Pancreas (tissue), 10 donors: ENCODE measurements at regions not wholly inside any gene's neighbourhood (a gene's known extent, or its start where the extent isn't known, plus 50 kb on each side); places are given as distances from the start of the nearest gene placed in this dataset.
"Not testable (repeated sequence)": the region's sequence is repeated elsewhere in the genome, so short reads cannot be mapped to it uniquely, and the experiment has no call there.

ENCODE experiments used
- ATAC-seq, 4 donors: fragments of 200-7000 bp; cut with Tn5 transposase; one replicate each; pipeline versions ENCODE4 v1.8.0 to v1.9.1; 2020; ENCODE audit warnings: mild to moderate bottlenecking in 4 of 4, moderate library complexity in 4 of 4
- DNase-seq, 6 donors: peaks; one replicate each; pipeline ENCODE4 v3.0.0-alpha.2; 2020
- FAIRE-seq: peaks from 2 replicates; lab custom pipeline; 2012; peaks lifted over from hg19 to GRCh38; lab: Jason Lieb, UNC
- H3K27ac ChIP-seq, 4 donors: fragments of 200-600 bp; sonication (generic); 1 replicate in 3 of 4; 2 replicates in 1 of 4; pipeline versions ENCODE4 v1.5.0 to v1.8.0; 2020
- H3K27me3 ChIP-seq, 4 donors: fragments of 200-600 bp; one replicate each; pipeline ENCODE4 v1.8.0; 2021
- H3K36me3 ChIP-seq, 3 donors: fragments of 200-600 bp; sonication (generic) in 1 of 3; one replicate each; pipeline versions ENCODE4 v1.5.0 to v1.8.0; 2020 to 2021
- H3K4me1 ChIP-seq, 3 donors: fragments of 200-600 bp; one replicate each; pipeline ENCODE4 v1.8.0; 2021
- H3K4me3 ChIP-seq, 4 donors: fragments of 200-600 bp; sonication (generic) in 2 of 4; one replicate each; pipeline versions ENCODE4 v1.5.0 to v1.8.0; 2020 to 2021
- H3K9me3 ChIP-seq, 4 donors: fragments of 200-600 bp; one replicate each; pipeline ENCODE4 v1.8.0; 2021
- WGBS, 2 donors: extraction: QIAGEN DNeasy Blood & Tissue Kit; methylation state at CpG; one replicate each; pipeline ENCODE4 v1.1.7; 2013; 5-methylcytosine and 5-hydroxymethylcytosine counted together
- intact Hi-C, 3 donors: fragments of 100-400 bp; cut with DNase I; formaldehyde crosslinking; loops; one replicate each; pipeline versions ENCODE4 v1.11.1 to v1.14.2; 2022
- TF ChIP-seq, protein P1 (sequence below), 4 donors: fragments of 200-600 bp; sonication (generic) in 3 of 4; IDR thresholded peaks; one replicate each; pipeline versions ENCODE4 v1.5.0 to v1.8.0; 2021; ENCODE audit warnings: antibody characterized with exemption in 4 of 4
- donor health status: healthy with polysubstance abuse.
- donor health status: DM: no; HTN: no; CAD: no; lungs with moderate emphysema.
- donor health status: DM: no; HTN: no; CAD: no.
- donor health status: control.
- donor health status: control.
- donor health status: Bipolar disorder and iron deficiency.
- donor health status: DM: yes; HTN: yes; CAD: no.
- donor health status: DM: no; HTN: no; CAD: no.
- donor health status: DM: no; HTN: no; CAD: no.
- donor health status: DM: yes; HTN: yes; CAD: no.

DNA sequence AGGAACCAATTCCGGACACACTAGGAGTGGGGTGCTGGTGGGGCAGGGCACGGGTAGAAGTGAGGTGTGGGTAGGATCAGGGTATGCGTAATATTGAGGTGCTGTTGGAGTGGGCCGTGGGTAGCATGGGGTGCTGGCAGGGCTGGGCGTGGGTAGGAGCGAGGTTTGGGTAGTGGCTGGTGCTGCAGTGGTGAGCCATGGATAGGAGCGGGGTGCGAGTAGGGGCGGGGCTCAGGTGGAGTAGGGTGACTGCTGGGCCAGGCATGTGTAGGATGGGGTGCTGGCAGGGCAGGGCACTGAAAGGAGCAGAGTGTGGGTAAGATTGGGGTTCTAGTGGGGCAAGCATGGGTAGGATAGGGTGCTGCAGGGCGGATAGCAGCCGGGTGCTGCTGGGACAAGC is 114.2 kb upstream of the DUSP22 start:
- ATAC-seq (no peak), FAIRE-seq (no peak), DNase-seq (no peak)
- intact Hi-C loops, result no loop called here
- TF ChIP-seq, protein P1, sequence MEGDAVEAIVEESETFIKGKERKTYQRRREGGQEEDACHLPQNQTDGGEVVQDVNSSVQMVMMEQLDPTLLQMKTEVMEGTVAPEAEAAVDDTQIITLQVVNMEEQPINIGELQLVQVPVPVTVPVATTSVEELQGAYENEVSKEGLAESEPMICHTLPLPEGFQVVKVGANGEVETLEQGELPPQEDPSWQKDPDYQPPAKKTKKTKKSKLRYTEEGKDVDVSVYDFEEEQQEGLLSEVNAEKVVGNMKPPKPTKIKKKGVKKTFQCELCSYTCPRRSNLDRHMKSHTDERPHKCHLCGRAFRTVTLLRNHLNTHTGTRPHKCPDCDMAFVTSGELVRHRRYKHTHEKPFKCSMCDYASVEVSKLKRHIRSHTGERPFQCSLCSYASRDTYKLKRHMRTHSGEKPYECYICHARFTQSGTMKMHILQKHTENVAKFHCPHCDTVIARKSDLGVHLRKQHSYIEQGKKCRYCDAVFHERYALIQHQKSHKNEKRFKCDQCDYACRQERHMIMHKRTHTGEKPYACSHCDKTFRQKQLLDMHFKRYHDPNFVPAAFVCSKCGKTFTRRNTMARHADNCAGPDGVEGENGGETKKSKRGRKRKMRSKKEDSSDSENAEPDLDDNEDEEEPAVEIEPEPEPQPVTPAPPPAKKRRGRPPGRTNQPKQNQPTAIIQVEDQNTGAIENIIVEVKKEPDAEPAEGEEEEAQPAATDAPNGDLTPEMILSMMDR (IDR thresholded peaks at IDR 0.05), result no peak
- no peaks in the 10 kb centered on the region for H3K36me3 ChIP-seq
- H3K27me3 ChIP-seq, result no peaks in the 10 kb centered on the region
- 79 to 92% methylated on average over 11 of the region's 11 CpGs for WGBS, 2 donors
- H3K4me1 ChIP-seq, result no peaks in the 10 kb centered on the region
- no peaks in the 10 kb centered on the region for H3K9me3 ChIP-seq
- H3K27ac ChIP-seq, result no peak overlapping the region
- H3K4me3 ChIP-seq, result no peak overlapping the region

DNA sequence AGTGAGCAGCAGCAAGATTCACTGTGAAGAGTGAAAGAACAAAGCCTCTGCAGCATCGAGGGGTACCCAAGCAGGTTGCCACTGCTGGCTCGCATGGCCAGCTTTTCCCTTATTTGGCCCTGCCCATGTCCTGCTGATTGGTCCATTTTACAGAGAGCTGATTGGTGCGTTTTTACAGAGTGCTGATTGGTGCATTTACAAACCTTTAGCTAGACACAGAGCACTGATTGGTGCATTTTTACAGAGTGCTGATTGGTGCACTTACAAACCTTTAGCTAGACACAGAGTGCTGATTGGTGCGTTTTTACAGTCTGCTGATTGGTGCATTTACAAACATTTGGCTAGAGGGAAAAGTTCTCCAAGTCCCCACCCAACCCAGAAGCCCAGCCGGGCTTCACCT is 113.4 kb upstream of the DUSP22 start:
- 77 to 80% methylated on average over 5 of the region's 5 CpGs for WGBS, 2 donors
- intact Hi-C loops, ATAC-seq, FAIRE-seq, H3K4me3 ChIP-seq, H3K27ac ChIP-seq, H3K27me3 ChIP-seq, DNase-seq, H3K36me3 ChIP-seq, H3K4me1 ChIP-seq, H3K9me3 ChIP-seq: not testable (repeated sequence)

DNA sequence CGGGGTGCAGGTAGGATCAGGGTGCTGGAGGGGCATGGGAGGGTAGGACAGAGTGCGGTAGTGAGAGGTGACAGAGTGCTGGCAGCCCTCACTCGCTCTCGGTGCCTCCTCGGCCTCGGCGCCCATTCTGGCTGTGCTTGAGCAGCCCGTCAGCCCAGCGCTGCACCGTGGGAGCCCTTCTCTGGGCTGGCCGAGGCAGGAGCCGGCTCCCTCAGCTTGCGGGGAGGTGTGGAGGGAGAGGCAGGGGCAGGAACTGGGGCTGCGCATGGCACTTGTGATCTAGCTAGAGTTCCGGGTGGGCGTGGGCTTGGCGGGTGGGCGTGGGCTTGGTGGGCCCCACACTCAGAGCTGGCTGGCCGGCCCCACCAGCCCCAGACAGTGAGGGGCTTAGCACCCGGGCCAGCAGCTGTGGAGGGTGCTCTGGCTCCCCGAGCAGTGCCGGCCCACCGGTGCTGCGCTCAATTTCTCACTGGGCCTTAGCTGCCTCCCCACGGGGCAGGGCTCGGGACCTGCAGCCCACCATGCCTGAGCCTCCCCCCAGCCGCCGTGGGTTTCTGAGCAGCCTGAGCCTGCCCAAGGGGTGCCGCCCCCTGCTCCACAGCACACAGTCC is 112.8 kb upstream of the DUSP22 start:
- TF ChIP-seq, protein P1 (IDR thresholded peaks at IDR 0.05), result no peak
- no peaks in the 10 kb centered on the region for H3K4me1 ChIP-seq
- intact Hi-C loops, result no loop called here
- FAIRE-seq (no peak), ATAC-seq (no peak), DNase-seq (peak in 1 of 6 donors; percentile 41)
- WGBS, 2 donors, result 87 to 92% methylated on average over 29 of the region's 29 CpGs
- H3K9me3 ChIP-seq, result no peaks in the 10 kb centered on the region
- H3K27ac ChIP-seq, result no peak overlapping the region
- H3K36me3 ChIP-seq, result no peaks in the 10 kb centered on the region
- no peaks in the 10 kb centered on the region for H3K27me3 ChIP-seq
- no peak overlapping the region for H3K4me3 ChIP-seq

DNA sequence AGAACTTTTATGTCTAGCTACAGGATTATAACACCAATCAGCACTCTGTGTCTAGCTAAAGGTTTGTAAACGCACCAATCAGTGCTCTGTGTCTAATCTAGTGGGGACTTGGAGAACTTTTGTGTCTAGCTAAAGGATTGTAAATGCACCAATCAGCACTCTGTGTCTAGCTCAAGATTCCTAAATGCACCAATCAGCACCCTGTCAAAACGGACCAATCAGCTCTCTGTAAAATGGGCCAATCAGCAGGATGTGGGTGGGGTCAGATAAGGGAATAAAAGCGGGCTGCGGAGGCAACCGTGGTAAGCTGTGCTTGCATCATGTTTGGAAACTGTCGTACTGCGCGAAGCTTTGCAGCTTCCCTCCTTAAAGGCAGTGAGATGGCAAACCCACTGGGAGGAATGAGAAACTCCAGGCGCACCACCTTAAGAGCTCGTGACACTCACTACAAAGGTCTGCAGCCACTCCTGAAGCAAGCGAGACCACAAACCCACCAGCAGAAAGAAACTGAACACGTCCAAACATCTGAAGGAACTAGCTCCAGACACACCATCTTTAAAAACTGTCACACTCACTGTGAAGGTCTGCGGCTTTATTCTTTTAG is 112.1 kb upstream of the DUSP22 start:
- DNase-seq, H3K36me3 ChIP-seq, FAIRE-seq, H3K4me3 ChIP-seq, H3K9me3 ChIP-seq, intact Hi-C loops, H3K4me1 ChIP-seq, ATAC-seq, H3K27me3 ChIP-seq, H3K27ac ChIP-seq: not testable (repeated sequence)
- WGBS, 2 donors, result 69 to 76% methylated on average over 13 of the region's 13 CpGs

DNA sequence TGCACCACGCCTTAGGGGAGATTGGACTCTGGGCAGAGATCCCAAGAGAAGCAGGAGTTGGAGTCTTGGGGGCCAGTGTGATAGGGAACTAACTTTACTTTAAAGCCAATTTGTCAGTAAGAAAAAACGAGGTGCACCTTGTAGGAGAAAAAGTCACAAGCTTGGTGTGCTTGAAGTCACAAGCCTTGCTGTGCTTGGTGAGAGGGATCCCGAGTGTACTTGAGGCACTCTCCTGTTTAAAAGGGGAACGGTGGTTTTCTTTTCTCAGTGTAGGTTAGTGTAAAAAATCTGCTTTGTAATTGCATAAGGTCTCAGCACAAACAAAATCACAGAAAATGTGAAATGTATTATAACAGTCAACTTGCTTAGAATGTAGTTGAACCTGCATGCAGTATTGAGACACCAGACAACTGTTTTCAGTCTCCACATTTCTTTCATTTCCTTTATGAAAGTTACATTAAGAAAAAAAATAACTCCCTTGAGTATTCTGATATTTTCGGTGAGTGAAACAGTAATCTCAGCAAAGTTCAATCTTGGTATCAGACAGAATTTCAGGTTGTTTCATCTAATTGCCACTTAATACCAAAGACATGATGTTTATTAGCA is 111.1 kb upstream of the DUSP22 start:
- Histone ChIP-seq H3K27me3 (no peaks in the 10 kb centered on the region), H3K27ac (no peak overlapping the region), H3K9me3 (no peaks in the 10 kb centered on the region), H3K4me3 (no peak overlapping the region), H3K36me3 (no peaks in the 10 kb centered on the region), H3K4me1 (no peaks in the 10 kb centered on the region)
- intact Hi-C loops, result no loop called here
- no peak for DNase-seq
- TF ChIP-seq, protein P1 (IDR thresholded peaks at IDR 0.05), result no peak
- FAIRE-seq, result no peak
- 35 to 46% methylated on average over 5 of the region's 5 CpGs for WGBS, 2 donors
- ATAC-seq, result no peak

DNA sequence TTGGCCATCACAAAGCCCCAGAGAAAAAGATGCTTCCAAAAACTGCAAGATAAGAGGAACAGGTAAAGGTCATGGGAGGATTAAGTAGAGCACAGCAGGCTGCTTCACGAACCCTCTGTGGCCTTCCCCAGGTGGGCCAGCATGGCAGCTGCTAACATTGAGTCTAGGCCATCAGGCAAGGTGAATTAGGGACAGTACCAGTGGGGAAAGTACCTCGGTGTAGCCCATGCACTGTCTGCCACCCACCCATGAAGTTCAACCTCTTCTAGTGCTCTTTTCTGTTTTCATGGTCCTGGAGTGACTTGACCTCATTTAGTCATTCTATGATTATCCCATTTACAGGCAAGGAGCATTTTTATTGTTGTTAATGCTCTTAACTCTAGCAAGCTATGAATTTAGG is 108.6 kb upstream of the DUSP22 start:
- Histone ChIP-seq H3K27me3 (no peaks in the 10 kb centered on the region), H3K4me3 (no peak overlapping the region), H3K9me3 (no peaks in the 10 kb centered on the region), H3K27ac (no peak overlapping the region), H3K4me1 (no peaks in the 10 kb centered on the region), H3K36me3 (no peaks in the 10 kb centered on the region)
- WGBS, 2 donors, result 66 to 72% methylated on average over 2 of the region's 2 CpGs
- DNase-seq (no peak), ATAC-seq (no peak), FAIRE-seq (no peak)
- intact Hi-C loops, result no loop called here
- TF ChIP-seq, protein P1 (IDR thresholded peaks at IDR 0.05), result no peak
